Posterior cingulate gyrus (tissue), 11 donors: ENCODE measurements at regions not wholly inside any gene's neighbourhood (a gene's known extent, or its start where the extent isn't known, plus 50 kb on each side); places are given as distances from the start of the nearest gene placed in this dataset.
"Not testable (repeated sequence)": the region's sequence is repeated elsewhere in the genome, so short reads cannot be mapped to it uniquely, and the experiment has no call there.

Experiments
- DNase-seq, 10 donors: peaks; one replicate each; pipeline versions ENCODE4 v3.0.0 to v3.0.0-alpha.2; 2020 to 2021; ENCODE audit warnings: mixed read lengths in 3 of 10
- intact Hi-C: fragments of 100-400 bp; cut with DNase I; formaldehyde crosslinking; loops from one replicate; pipeline ENCODE4 v1.15.1; 2023

DNA sequence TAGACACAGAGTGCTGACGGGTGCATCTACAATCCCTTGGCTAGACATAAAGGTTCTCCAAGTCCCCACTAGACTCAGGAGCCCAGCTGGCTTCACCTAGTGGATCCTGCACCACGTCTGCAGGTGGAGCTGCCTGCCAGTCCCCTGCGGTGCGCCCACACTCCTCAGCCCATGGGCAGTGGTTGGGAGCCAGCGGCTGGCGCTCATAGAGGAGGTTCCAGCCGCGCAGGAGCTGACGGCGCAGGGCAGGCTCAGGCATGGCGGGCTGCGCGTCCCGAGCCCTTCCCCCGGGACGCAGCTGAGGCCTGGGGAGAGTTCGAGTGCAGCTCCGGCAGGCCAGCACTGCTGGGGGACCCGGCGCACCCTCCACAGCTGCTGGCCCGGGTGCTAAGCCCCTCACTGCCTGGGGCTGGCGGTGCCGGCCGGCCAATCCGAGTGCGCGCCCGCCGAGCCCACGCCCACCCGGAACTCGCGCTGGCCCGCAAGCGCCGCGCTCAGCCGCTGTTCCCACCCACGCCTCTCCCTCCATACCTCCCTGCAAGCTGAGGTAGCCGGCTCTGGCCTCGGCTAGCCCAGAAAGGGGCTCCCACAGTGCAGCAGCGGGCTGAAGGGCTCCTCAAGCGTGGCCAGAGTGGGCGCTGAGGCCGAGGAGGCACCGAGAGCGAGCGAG, 1364.5 kb upstream of the WWC1 start:
- intact Hi-C loops = not testable (repeated sequence)
- DNase-seq = peak in 1 of 10 donors; percentile 81

DNA sequence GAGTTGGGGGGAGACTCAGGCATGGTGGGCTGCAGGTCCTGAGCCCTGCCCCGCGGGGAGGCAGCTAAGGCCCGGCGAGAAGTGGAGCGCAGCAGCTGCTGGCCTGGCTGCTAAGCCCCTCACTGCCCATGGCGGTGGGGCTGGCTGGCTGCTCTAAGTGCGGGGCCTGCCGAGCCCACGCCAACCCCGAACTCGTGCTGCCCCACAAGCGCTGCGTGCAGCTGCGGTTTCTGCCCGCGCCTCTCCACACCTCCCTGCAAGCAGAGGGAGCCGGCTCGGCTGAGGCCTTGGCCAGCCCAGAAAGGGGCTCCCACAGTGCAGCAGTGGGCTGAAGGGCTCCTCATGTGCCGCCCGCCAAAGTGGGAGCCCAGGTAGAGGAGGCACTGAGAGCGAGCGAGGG, 1355.1 kb upstream of the WWC1 start:
- intact Hi-C loops = no loop called here
- peak in 1 of 10 donors; percentile 78 for DNase-seq

DNA sequence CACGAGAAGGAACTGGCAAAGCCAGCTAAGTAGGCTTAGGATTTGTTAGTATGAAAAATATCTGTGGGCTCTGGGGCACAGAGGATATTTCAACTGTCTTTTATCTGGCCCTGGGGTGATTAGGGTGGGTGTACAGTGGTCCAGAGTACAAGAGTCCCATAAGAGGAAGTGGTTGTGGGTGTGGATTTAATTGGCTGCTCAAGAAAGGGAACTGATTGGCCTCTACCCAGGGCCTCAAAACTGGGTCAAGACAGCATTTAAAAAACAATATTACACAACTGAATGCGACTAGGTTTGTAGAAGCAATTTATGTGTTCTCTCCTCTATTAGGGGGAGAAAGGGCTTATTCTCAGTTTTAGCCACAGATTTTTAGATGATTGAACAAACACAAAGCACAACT, 1353.4 kb upstream of the WWC1 start:
- intact Hi-C loops = no loop called here
- DNase-seq = no peak

DNA sequence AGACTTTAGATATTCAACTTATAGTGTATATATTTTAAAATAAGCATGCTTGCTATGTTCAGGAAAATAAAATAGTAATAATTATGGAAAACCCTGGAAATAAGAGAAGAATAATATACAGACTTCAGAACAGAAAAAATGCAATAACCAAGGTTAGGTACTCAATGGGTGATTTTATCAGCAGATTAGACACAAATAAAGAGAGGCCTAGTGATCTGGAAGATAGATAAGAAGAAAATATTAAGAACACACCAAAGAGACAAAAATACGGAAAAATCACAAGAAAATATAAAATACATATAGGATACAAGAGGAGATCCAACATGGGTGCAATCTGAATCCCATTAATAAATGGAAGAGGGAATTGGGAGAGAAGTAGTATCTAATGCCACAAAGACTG, 1348.5 kb upstream of the WWC1 start:
- no peak for DNase-seq
- intact Hi-C loops = no loop called here

DNA sequence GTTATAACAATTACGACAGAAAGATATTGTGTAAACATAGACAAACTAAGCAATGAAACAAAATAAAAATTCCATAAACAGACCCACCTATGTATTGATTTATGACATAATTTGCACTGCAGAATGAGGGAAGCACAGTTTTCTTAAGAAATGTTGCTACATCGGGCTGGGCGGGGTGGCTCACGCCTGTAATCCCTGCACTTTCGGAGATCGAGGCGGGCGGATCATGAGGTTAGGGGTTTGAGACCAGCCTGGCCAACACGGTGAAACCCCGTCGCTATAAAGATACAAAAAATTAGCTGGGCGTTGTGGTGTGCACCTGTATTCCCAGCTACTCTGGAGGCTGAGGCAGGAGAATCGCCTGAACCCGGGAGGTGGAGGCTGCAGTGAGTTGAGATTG, 1344.4 kb upstream of the WWC1 start:
- intact Hi-C loops = no loop called here
- DNase-seq = peak in 2 of 10 donors; percentile 50 to 67

DNA sequence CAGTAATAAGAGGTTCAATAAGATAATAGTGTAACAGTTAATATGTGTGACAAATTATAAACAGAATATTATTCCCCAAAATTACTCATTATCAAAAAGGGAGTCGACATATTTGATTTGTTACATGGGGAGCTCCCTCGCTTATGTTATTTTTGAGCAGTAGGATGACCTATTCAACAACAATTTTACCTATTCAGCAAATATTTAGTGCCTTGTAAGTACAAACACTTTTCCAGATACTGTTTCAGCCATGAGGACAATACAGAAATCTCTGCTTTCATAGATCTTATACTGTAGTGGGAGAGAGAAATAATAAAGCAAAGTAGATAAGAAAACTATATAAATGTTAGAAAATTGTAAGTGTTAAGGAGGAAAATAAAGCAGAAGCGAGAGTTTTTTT, 1342.8 kb upstream of the WWC1 start:
- no peak for DNase-seq
- intact Hi-C loops = no loop called here

DNA sequence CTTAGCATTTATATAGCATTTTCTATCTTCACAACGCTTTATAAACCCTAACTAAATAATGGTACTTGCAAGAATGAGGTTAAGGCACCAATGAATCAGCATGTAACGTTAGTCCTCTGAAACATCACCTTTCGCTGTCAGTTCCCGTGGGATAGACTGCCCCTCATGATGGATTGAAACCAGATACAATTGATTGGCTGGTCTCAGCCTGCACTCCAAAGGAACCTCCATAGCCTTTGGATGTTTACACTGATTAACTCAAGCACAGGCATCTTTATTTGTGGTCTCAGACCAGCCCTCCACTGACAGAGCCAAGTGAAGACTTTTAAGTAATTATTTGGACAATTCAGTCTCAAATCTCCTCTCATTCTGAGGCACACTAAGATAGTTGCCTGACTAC, 1339.4 kb upstream of the WWC1 start:
- no peak for DNase-seq
- intact Hi-C loops = no loop called here

DNA sequence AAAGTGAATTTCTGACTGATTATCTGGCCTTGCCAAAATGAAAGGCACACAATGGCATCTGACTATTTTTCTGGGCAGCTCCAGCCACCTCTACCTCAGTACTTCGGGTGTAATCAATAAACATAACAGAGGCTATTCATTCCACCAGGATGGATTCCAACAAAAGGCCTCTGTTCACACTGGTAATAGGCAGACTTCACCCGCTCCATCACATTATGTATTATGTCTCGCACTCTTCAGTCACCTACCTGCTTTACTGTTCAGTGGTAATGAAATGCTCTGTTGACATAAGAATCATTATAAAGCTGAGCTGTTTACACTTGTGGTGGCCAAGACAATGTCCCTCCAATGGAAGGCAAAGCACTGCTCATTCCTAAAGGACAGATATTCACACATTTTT, 1333.7 kb upstream of the WWC1 start:
- DNase-seq = no peak
- intact Hi-C loops = no loop called here

DNA sequence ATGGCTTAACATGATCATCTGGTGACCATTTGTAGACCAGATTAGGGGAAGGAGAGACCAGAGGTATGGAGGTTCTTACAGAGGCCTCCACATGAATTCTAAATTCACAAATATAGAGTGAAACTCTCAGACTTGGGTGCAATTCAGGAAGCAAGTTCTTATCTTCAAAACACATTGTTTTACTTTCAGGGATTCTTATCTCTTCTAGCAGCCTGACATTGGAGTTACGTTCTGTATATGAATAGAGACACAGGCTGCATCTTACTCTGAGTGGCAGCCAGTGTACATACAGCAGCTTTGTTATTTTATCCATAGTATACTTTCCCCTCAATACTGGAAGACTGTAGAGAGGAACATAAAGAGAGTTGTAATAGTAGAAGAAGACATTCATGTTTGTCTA, 1331.7 kb upstream of the WWC1 start:
- no peak for DNase-seq
- intact Hi-C loops = no loop called here

DNA sequence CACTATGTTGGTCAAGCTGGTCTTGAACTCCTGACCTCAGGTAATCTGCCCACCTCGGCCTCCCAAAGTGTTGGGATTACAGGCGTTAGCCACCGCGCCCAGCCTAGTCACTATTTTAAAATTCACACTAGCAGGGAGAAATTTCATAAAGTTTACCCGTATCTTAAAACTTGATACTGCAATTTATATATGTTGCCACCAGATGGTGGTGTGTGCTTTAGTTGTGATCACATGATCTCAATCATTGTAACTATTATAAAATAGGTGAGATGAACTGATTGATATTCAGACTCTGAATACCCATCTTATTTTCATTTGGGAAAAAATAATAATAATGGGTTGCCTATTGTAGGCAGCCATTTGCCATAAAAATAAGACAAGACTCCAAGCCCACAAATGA, 1330.4 kb upstream of the WWC1 start:
- DNase-seq = peak in 1 of 10 donors; percentile 50
- intact Hi-C loops = no loop called here

DNA sequence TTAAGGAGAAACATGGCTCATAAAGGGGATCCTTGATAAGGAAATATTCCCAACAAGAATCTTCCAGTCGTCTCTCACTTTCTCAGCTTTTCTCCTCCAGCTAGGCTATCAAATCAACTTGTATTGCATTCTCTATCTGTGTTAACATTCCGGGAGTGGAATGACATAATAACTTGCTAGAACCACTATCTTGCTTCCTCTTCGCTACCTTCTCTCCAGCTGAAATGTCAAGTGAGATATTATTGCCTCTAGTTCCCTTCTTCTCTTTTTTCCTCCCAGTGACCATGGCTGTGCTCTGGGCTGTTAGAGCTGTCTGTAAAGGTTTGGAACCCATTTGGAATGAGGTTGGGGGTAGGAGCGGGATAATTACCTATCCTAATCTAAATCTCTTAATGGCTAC, 1329.5 kb upstream of the WWC1 start:
- intact Hi-C loops = no loop called here
- DNase-seq = no peak

DNA sequence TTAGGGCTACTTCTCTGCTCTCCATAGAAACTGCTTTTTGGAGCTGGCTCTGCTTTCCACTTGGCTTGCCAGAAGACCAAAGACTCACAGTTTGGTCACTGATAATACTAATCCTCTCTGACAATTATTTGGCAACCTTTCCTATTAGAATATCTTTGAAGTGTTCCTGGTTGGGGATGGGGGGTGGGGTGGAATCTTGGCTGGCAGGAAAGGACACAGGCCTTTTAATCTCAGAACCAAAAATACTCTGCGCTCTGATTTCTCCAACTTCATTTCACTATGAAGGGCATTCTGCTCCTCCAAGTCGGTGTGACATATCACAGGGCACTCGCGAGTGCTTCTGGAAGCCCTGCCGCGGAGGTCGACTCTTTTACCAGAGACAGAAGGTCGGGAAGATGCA, 1329.0 kb upstream of the WWC1 start:
- DNase-seq = no peak
- intact Hi-C loops = no loop called here

DNA sequence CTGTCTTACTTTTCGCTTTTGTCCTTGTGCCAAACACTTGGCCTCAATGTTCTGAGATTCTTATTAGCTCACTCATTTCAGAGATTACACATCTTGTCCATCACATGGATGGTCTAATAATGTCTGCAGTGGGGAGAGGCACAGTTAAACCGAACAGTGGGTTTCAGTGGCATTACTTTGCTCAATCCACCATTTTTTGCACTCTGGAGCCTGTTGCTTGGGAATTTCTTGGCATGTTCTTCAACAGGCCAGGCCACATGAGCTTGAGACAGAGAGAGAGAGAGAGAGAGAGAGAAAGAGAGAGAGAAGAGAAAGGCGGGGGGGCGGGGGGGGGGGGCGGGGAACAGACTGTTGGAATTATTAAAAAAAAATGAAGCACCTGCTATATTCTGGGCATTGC, 1327.8 kb upstream of the WWC1 start:
- no peak for DNase-seq
- intact Hi-C loops = no loop called here

DNA sequence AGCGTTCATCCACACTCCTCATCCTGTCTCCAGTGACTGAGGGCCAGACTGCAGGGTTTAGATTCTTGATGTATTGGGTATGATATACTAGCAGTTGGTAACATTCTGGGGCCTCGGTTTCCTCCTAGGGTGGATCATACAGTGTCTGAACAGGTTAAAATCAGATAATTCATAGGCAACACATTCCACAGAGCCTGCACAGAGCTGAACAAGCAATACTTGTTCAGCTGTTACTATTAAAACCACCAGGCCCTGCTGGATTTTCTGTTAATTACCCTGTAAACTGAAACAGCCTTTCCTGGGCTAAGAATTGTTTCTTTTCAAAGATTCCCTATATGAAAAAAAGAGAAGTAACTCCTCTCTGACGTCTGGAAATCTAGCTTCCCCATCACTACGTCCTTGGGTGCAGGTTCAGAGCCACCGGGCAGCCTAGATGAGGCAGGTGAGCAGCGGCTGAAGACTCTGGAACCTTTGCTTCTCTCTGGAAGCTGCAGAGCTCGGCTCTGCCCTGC, 1313.5 kb upstream of the WWC1 start:
- DNase-seq = no peak
- intact Hi-C loops = no loop called here

DNA sequence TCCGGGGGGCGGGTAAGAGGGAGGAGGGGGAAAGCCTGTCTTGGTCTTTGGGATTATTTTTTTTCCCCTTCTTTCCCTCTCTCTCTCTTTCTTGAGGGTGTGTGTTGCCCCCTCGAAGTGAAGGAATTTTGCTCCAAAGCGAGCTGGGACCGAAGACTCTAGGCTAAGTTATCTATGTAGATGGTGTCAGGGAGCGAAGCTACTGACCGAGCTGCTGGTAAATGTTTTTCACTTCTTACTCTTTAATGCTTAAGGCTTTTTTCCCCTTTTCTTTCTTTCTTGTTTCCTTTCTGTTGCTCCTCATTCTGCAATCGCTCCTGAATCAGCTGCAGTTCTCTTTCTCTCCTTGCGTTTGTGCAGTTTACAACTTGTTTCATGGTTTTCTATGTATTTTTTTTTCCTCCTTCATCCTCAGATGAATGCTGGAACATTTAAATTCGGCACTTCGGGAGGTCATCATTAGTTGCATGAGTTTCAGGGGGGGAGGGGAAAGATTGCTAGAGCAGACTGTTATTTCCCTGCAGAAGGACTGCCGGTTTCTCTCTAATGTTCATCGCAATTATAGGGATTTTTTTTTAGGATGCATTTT, 1312.0 kb upstream of the WWC1 start:
- intact Hi-C loops = no loop called here
- DNase-seq = no peak

DNA sequence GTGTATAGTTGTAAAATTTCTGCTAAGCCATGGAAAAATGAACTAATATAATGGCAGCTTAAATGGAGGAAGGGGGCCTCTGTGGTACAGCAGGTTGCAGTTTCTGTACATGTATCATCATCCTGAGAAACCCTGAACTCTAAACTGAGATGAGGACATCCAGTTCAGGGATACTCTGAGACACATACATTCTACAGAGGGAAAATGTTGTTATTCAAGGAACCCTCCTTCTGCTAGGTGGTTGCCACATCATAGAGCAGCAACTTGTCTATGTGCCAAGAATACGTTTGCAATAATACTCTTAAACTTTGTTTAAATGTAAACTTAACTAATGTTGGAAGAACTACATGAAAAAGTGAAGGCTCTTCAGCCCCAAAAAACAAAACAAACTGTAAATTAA, 1310.8 kb upstream of the WWC1 start:
- DNase-seq = no peak
- intact Hi-C loops = no loop called here

DNA sequence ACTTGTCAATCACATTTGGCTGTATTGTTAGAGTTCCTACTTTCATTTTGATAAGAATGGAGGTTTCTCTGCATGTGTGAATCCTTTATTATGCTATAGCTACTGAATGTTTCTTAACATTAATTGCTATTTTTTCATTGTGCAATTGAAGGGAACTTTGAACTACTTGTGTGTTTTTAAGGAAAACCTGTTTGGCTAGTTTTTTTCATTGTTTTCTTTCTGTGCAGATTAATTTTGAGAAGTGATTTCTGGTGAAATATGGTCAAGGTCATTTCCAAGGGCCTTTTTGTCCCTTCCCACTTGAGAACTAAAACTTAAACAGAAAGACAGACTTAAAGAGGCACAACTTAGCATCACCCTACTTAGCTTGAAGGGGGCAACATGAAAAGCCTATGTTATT, 1309.2 kb upstream of the WWC1 start:
- no peak for DNase-seq
- intact Hi-C loops = no loop called here

DNA sequence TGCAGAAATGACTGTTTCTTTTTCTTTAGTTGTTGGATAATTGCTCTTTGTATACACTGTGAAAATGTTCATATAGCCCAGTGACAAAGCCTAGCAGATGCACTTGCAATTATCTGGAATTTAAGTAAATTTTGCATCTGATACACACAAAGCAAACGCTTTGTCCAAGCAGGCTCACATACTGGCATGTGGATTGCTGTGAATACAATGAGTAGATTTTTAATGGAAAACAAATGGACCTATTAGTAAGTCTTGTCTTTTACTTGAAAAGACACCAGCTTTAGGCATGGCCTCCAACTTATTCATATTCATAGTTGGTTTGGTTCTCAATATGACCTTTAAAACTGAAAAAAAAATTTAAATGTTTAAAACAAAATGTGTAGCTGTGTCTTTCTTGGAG, 1299.8 kb upstream of the WWC1 start:
- DNase-seq = no peak
- intact Hi-C loops = no loop called here

DNA sequence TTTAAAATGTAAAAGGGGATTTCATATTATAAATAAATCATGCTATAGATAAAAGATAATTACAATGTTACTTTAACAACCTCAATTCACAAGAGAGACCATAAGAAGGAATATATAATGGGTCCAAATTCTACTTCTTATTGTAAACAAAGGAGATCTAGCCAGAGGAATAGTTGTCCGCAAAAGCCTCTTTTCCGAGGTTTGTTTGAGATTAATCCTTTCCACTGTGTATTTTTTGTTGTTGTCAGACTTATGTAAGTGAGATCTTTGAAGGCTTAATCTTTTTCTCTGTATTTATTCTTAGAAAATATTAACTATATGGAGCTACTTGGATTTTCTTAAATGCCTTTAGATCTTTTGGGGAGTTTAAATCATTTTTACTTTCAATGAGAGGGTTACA, 1299.3 kb upstream of the WWC1 start:
- no peak for DNase-seq

DNA sequence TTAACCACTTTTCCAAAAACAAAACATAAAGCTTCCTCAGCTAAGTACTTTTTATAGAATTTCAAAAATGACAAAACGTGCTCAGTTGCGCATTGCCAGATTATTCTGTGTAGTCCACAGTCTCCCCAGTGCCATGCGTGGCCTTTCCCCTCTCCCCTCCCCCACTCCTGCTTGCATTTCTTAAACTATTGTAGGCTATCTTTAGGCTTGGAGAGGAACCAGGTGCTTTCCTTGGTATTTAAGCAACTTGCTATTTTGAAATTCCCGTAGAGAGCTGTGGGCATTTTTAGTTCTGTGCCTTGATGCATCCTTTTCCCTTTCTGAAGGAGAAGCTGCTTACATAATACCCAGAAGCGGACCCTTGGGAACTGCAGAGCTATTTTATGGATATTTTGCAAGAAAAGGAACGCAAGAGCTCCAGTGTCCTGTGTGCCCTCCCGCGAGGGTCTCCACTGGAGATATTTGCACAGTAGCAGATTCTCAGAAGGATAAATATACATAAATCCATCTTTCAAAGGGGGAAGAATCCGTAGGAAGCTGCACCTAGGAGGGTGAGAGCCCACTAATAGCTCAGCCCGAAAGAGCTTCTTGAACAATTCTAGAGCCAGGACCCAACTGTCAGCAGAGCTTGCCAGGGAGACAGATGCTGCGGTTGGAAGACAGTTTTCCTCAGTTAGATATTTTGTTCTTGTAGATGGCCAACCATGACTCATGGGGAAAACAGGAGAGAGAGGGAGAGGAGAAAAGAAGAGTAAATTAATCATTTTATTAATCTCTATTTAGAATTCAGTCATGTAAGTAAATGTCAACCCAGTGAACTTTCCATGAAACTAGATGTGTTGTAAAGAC, 1298.3 kb upstream of the WWC1 start:
- DNase-seq = peak in 4 of 10 donors; percentile 17 to 71 (median 30)
- intact Hi-C loops = no loop called here

More for the DNA sequence above, 1299.3 kb upstream of the WWC1 start:
- intact Hi-C loops = no loop called here

DNA sequence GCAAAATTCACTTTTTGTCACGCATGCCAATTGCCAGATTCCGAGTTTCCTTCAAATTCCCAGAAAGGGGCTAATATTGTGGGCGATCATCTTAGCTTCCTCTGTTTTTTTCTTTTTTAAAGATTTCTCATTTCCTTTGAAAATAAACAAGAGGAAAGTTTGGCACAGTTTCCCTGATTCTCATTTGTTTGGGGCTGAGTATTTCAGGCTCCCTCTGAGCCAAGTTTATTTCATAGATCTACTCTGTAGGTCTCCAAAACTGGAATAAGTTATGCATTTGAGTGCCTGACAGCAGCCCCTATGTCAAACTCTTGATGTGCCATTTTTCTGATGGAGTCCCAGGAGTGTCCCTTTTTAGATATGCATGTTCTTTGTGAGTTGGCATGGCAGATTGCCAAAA, 1297.2 kb upstream of the WWC1 start:
- intact Hi-C loops = no loop called here
- no peak for DNase-seq

DNA sequence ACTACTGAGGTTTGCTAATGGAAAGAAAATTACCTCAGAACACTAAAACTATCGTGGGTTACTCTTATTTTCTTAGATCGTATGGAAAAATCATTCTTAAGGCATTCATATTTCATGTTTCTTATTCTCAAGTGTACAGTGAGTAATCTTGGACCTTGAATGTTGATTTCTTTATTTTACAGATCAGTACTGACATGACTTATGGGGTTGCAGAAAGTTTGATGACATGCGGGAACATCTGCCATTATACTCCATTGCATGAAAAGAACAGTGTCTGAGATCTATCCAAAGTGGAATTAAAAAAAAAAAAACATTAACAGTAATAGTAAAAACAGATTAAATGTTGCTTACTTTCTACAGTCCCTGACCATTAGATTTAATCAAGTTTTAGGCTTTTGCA, 1290.2 kb upstream of the WWC1 start:
- intact Hi-C loops = no loop called here
- no peak for DNase-seq
